Coronary artery (tissue), 2 donors: ENCODE measurements at regions not wholly inside any gene's neighbourhood (a gene's known extent, or its start where the extent isn't known, plus 50 kb on each side); places are given as distances from the start of the nearest gene placed in this dataset.

ENCODE experiments used
- DNase-seq: peaks from one replicate; pipeline ENCODE4 v3.0.0-alpha.2; 2017; ENCODE audit warnings: low spot score
- H3K27ac ChIP-seq, 2 donors: fragments of 200-600 bp; sonication (generic); one replicate each; pipeline ENCODE4 v1.5.1; 2016 to 2019
- H3K4me3 ChIP-seq: fragments of 200-600 bp; sonication (generic); 2 replicates; pipeline ENCODE4 v1.5.1; 2016; ENCODE audit warnings: mild to moderate bottlenecking, moderate library complexity
- TF ChIP-seq, protein P1 (sequence below): fragments of 200-600 bp; sonication (generic); IDR thresholded peaks from one replicate; pipeline ENCODE4 v1.5.1; 2019; ENCODE audit warnings: antibody characterized with exemption

DNA sequence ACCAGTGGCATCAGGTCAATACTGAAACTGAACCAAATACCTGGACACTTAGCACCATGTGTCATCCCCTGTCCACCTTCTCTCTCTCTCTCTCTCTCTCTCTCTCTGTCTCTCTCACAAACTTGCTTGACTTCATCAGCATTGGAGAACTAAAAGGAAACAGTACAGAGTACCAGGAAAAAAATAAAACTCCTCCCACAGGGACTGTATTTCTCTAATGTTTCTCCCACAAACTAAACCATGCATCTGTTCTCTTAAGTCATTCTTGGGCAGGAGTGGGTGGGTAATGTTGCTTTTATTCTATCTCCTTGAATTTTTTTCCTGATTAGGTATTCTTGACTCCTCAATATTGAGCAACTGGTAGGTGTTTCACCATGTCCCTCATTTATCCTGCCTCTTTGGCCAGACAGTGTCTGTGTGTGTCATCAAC, 112.9 kb upstream of the CACNA1A start:
- no peak for DNase-seq
- Histone ChIP-seq H3K4me3 (no peak overlapping the region), H3K27ac (no peak overlapping the region)
- TF ChIP-seq, protein P1, sequence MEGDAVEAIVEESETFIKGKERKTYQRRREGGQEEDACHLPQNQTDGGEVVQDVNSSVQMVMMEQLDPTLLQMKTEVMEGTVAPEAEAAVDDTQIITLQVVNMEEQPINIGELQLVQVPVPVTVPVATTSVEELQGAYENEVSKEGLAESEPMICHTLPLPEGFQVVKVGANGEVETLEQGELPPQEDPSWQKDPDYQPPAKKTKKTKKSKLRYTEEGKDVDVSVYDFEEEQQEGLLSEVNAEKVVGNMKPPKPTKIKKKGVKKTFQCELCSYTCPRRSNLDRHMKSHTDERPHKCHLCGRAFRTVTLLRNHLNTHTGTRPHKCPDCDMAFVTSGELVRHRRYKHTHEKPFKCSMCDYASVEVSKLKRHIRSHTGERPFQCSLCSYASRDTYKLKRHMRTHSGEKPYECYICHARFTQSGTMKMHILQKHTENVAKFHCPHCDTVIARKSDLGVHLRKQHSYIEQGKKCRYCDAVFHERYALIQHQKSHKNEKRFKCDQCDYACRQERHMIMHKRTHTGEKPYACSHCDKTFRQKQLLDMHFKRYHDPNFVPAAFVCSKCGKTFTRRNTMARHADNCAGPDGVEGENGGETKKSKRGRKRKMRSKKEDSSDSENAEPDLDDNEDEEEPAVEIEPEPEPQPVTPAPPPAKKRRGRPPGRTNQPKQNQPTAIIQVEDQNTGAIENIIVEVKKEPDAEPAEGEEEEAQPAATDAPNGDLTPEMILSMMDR: no peak

- Histone ChIP-seq H3K27ac (no peak overlapping the region), H3K4me3 (no peak overlapping the region)
- TF ChIP-seq, protein P1: no peak
- DNase-seq: no peak
Measured at GRCh38 chr19:13615890-13616289, 109.6 kb upstream of the CACNA1A start.

DNA sequence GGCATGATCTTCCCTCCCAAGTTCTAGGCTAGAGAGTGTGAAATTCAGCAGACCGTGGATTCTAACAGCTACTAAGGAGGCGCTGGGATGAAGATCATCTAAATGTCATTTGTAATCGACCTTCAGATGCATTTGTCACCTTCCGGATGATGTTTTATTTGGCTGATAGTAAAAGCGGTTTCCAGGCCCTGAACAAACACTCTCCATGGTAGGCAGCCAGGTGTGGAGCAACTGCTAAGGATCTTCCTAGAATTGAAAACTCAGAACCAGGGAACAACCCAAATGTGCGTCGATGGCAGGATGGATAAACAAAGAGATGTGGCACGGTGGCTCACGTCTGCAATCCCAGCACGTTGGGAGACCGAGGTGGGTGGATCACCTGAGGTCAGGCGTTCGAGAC, 107.2 kb upstream of the CACNA1A start:
- H3K4me3 ChIP-seq: no peak overlapping the region
- DNase-seq: no peak
- no peak overlapping the region for H3K27ac ChIP-seq
- TF ChIP-seq, protein P1: no peak

GRCh38 chr19:13611596-13611995, 105.3 kb upstream of the CACNA1A start:
- TF ChIP-seq, protein P1: no peak
- DNase-seq: no peak
- H3K4me3 ChIP-seq: no peak overlapping the region
- H3K27ac ChIP-seq: no peak overlapping the region

GRCh38 chr19:13610039-13610691, 103.9 kb upstream of the CACNA1A start:
- Histone ChIP-seq H3K4me3 (no peak overlapping the region), H3K27ac (no peak overlapping the region)
- no peak for DNase-seq
- TF ChIP-seq, protein P1: no peak

GRCh38 chr19:13606156-13606555, 99.9 kb upstream of the CACNA1A start:
- no peak for DNase-seq
- TF ChIP-seq, protein P1: no peak
- Histone ChIP-seq H3K4me3 (no peak overlapping the region), H3K27ac (no peak overlapping the region)

GRCh38 chr19:13604902-13605586, 98.8 kb upstream of the CACNA1A start:
- no peak overlapping the region for H3K4me3 ChIP-seq
- H3K27ac ChIP-seq: no peak overlapping the region
- TF ChIP-seq, protein P1: no peak
- no peak for DNase-seq
